CMK (cell line): ENCODE measurements at regions not wholly inside any gene's neighbourhood (a gene's known extent, or its start where the extent isn't known, plus 50 kb on each side); places are given as distances from the start of the nearest gene placed in this dataset.

ENCODE experiments used
- DNase-seq: peaks from one replicate; pipeline ENCODE4 v3.0.0-alpha.2; 2010; ENCODE audit warnings: low read depth

DNA sequence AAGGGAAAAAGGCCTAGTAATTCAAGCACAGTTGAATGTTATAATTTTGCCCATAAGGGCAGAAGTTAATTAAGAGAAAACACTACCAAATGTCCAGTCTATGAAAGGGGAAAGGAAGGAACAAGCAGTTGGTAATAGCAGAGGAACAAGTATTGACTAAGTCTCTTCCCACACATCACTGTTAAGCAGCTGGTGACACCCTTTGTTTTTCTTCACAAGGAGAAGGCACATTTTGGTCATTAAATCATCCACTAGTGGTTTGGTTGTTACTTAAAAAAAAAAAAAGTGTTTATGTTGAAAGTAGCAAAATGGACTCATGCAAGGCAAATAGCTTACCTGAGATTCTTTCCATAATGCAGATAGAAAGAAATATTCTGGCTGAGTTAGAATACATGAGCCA lies 321.4 kb upstream of the NECTIN3 start:
- no peak for DNase-seq

DNA sequence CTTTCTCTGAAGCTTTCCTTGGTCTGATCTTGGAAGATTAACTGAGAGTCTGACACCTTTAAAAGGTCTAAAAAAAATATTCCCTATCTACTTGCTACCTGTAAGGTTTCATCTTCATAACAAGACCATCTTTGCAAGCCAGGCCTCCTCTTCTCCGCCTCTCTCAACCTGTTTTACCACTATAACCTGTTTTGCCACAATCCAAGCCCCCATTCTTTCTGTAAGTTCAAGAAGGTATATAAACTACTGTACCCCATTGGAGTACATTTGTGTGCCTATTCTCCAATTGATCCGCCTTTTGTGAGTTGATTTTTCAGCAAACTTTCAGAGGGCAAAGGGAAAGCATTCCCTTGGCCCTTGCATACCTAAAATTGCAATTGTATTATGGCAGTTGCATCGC lies 319.3 kb upstream of the NECTIN3 start:
- DNase-seq, result no peak

DNA sequence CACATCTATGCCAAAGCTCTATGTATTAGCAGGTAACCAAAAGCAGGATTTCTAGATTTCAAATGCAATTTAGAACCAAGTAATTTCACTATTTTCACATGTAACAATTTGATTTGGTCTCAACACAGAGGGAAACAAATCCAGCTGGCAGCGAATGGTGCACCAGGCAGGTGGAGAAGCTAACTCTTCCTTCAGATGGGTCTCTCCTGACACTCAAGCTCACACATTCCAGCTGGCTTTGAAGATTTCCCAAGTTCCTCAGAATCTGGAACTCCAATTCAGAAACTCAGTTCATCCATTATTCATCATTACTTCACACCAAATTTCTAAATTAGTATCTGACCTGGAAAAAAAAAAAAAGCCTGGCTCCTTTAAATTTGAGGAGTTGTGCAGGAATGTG lies 318.1 kb upstream of the NECTIN3 start:
- DNase-seq, result no peak

DNA sequence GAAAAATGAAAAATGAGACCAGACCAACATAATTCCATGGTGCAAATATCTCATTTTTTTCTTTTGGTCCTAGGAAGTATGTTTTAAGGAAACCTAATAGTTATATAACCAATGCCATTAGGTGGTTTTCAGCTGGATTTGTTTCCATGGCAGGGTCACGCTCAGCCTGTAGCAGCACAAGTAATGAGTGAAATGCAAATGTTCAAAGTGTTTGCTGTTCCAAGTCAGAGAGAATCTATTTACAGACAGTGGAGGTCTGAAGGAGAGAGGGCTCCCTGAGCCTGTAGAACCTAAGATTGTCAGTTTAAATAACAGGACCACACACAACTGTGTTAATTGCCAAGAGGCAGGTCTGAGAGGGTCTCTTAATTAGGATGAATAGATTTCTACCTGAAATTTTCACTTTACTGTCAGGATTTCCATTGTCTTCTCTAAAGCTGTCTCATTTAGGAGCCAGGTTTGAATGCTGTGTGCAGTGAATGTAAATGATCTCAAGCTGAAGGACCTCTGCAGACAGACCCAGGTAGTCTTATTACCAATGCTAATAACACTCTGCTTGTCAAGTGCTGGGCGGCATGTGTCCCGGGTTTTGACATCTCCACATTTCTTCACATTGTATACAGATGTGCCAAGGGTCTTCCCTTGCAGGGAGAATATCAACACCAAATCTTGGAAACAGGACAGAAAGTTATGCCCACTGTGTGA lies 317.3 kb upstream of the NECTIN3 start:
- DNase-seq, result no peak

DNA sequence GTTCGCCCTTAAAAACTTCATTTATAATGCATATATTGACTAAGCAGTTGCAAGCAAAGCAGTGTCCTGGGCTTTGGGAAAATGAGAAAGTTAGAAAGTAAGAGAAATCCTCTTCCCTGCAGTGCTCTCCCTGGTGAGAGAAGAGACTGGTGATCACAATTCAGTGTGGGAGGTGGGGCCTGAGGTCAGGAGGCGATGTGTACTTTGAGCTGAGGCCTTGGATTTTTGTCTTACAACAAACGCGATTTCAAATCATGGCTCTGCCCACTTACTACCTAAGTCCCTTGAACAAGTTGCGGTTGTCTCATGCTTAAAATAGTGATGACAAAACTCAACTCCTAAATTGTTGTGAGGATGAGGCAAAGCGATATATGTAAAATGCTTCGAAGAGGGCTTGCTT lies 316.3 kb upstream of the NECTIN3 start:
- no peak for DNase-seq

DNA sequence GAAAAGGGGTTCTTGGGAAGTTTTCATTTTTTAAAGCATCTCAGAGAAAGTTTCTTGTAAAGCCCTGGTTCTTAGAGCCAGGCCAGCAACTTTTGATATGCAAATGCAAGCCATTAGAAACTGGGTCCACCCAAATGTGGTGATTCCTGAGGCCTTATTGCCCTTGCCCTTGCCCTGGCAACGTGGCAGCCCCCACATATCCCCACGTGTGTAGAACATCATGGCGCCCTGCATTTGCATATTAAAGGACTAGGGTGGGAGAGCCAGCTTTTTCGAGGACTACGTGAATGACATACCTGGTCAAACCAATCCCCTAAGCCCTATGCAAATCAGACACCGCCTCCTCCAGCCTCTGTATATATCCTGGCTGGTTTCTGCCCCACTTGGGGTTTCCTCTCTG lies 314.9 kb upstream of the NECTIN3 start:
- DNase-seq, result no peak

DNA sequence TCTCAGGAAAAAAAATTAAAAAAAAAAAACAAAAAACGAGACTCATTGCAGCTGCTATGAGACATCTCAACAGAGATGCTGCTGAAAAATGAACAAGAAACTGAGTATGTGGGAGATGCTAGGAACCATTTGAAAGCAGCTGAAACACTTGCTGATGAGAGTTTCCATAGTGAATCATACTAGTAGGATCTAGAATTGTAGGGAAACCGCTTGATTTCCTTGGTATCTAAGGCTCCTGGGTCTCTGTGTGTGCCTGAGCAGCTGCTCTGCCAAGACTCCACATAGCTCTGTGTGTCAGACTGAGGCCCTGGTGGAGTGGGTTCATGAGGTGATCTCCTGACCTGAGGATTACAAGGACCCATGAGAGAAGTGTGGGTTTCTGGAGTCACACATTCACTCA lies 313.4 kb upstream of the NECTIN3 start:
- no peak for DNase-seq

DNA sequence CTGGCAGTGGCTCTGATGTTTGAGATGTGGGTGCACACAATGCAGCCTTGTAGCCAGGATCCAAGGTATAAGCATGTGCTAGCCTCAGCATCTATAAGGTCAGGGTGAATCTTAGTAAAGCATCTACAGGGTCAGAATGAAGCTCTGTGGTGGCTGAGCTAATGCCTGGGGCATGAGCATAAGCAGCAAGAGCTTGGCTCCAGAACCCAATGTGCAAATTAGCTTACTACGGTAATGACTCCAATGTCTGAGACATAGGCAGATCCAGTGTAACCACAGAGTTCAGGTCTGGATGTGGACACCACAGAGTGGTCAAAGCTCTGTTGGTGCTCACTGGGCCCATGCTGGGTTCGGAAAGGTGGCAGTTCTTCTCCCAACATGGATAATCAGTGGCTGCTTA lies 304.5 kb upstream of the NECTIN3 start:
- DNase-seq, result no peak

DNA sequence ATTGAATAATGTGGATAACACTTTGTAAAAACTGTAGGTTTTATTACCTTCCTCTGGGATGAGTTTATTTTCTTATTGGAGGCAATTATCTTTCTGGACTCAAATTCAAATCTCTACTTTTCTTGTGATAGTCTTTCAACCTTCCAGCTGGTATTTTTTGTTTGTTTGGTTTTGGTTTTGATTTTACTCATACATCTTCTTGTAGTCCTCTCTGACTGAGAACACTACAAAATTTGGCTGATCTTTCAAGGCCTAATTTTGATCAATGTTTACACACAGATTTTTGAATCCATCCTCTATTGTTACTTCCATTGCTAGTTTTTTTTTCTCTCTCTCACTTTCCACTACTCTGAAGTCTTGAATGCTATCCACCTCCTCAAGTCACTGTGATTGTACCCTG lies 303.8 kb upstream of the NECTIN3 start:
- no peak for DNase-seq

DNA sequence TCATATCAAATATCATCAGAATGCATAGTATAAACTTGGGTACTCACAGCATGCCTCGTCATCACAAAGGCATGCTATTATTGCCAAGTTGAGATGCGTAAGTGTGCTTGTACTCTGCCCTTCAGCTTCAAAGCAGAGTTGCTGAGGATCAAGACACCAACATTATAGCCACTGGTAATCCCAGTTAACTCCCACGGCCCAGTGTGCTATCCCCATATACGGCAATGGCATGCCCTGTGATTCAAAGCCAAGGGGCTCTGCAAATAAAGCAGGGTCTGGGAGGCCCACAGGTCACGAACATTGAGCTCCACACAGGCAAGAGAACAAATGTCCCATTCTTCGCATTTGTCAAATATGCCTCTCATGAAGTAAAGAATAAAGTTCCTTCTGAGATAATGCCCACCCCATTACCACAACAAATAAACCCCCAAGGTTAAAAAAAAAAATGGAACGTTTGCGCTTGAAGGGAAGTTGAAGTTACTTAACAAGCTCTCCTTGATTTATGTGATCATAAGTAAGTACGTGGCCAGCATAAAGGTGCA lies 298.1 kb upstream of the NECTIN3 start:
- no peak for DNase-seq

DNA sequence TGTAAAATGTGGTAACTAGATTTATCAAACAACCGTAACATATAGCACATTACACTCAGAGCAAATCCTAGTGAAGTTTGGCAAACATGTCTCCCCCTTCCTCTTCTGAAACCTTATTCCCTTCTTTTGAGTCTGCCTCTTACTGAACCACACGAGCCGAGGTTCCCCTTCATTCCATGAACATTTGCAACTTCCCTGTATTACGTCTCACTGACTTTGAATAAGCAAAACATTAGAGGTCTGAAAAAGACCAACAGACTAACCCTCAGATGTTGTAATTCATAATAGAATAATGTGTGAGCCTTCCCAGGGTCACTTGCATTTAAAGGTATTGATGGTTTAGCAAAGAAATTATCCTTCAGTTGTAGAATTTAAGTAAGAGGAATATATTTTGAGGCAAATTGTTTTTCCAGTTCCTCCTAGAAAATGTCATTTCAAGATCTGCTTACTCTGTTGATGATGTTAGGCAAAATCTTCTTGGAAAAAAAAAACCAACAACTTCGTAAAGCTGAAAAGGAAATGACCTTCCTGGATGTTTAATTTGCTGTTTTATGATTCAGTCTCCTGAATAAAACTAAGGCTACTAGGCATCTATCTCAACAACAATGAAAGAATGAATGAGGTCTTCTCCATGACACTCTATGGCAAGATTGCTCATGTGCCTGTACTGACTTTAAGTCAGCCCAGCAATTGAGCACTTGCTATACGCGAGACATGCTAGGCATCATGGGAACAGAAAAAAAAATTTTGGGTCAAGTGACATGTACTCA lies 296.9 kb upstream of the NECTIN3 start:
- DNase-seq, result no peak

DNA sequence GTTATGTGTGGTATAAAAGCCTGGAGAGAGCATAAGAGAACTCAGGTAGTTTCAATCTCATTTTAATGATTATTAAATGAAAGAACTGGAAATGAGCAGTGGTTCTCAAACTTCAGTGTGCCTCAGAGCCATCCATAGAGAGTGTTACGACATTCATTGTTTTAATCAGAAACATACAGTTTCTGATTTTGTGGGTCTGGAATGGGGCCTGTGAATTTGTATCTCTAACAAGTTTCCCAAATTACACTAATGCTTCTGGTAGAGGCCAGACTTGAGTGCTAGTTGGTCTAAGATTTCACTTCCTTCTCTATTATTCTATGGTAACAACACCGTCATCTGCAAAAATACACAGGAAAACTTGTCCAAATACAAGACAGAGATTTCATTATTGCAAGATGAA lies 292.0 kb upstream of the NECTIN3 start:
- no peak for DNase-seq

DNA sequence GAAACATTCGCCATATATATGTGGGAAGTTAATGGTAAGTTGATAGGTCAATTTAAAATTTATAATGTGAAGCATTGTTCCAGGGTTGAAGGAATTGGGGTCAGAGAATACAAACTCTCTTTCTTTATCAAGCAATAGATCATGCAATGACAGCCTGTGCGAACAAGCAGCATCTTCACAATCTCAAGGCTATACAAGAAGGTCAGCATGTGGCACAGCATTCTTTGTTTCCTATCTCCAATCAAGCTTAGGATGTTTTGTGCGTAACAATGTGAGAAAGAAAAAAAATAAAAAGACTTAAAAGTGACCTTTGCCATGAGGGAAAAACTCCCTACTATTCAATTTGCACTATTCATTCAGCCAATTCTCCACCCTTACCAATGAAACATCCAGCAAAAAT lies 288.1 kb upstream of the NECTIN3 start:
- DNase-seq, result no peak

DNA sequence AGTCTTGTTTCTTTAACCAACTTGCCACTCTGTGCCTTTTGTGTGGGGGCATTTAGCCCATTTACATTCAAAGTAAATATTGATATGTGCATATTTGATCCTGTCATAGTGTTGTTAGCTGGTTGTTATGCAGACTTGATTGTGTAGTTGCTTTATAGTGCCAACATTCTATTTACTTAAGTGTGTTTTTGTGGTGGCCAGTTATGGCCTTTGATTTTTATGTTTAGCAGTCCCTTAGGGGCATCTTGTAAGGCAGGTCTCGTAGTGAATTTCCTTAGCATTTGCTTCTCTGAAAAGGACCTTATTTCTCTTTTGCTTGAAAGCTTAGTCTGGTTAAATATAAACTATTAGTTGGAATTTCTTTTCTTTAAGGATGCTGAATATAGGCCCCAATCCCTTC lies 282.8 kb upstream of the NECTIN3 start:
- no peak for DNase-seq

DNA sequence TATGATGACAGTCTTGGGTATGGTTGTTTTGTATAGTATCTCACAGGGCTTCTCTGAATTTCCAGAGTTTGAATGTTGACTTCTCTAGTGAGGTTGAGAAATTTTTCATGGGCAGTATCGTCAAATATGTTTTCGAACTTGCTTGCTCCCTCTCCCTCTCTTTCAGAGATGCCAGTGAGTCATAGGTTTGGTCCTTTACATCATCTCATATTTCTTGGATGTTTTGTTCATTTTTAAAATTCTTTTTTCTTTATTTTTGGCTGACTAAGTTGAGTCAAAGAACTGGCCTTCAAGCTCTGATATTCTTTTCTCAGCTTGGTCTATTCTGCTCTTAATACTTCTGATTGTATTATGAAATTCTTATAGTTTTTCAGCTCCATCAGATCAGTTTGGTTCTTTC lies 282.3 kb upstream of the NECTIN3 start:
- DNase-seq, result no peak

DNA sequence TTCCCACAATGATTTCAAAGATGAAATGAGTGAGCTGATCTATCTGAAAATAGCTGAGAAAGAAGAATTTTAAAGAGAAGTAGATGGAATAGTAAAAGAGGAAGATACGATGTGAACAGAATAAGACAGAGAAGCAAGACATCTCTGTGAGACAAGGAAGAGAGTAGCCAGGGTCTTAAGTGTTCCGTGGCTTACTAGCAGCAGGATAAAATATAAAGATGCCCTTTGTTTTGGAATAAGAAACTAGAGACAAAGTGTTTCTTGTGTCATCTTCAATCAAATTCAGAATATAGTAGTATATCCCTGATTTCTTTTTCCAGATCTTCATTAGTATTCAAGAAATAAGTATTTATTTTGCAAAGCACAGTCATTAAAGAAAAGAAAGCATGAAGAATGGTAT lies 281.0 kb upstream of the NECTIN3 start:
- no peak for DNase-seq

DNA sequence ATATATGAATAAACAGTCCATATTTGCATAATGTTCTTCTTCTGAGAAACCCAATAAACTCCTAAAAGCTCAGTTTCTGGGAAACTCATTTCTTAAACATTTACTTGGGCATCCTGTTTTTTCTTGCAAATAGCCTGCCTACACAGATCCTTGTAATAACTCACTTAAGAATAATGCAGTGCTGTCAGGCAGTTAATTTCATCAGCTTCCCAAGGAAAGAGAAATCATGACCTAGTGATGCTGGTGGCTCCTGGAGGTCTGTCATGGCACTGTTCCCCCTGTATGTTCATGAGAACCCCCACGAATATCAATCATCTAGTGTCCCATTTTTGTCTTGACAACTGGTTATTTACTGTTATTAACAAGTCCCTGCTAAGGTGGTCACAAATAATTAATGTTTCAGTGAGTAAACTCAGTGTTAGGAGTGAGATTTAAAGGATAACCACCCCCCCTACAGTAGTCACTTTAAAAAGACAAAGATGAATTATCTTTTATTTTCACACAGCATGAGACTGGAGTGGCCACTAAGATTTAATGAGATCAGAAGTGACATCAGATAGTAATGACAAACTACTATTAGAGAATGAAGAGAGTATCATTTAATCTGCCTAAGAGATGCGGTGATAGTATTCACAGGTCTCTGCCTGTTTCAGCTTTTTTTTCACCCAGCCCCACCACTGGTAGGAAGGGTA lies 279.5 kb upstream of the NECTIN3 start:
- no peak for DNase-seq

DNA sequence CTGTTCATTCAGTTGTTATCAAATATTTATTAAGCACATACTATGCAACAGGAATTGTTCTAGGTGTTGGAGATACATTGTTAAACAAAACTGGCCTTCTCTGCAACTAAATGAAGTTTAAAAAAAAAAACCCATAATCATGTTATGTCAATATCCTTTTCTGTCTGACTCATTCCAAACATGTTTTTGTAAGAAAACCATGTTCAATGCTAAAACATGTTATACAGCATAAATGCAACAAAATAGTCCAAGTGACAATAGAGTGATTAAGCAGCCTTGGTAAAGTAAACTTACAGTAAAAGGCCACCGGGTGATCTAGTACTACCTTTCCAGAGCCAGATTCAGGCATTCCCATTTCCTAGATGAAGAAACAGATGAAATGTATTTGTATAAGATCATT lies 278.0 kb upstream of the NECTIN3 start:
- no peak for DNase-seq

DNA sequence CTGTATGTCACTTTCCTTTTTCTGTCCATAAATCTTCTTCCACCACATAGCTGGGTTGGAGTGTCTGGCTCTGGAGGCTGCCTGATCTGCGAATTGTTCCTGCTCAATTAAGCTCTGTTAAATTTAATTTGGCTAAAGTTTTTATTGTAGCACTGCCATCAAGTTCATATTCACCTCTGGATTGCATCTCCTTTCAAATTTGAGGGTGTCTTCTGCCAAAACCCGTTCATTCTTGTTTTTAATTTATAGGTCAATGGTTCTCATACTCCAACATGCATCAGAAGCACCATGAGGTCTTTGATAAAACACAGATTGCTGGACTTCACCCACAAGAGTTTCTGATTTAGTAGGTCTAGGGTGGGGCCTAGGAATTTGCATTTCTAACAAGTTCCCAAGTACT lies 276.5 kb upstream of the NECTIN3 start:
- DNase-seq, result no peak

DNA sequence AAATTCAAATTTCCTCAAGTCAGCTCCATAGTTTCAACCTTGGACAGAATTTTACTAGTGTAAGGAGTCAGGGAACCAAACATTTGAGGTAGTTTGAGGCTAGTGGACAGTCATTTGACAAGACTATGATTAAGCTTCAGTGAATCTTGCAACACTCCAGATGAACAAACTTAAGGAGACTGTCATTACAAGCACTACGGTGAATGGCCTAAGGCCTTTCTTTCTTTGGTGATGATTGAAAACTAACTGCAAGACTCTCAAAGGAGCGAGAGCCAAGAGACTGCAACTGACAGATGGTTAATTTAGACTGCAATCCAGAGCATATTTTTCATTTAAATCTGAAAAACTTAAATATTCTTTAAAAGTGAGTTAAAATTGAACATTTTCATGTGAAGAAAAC lies 272.3 kb upstream of the NECTIN3 start:
- DNase-seq, result no peak

DNA sequence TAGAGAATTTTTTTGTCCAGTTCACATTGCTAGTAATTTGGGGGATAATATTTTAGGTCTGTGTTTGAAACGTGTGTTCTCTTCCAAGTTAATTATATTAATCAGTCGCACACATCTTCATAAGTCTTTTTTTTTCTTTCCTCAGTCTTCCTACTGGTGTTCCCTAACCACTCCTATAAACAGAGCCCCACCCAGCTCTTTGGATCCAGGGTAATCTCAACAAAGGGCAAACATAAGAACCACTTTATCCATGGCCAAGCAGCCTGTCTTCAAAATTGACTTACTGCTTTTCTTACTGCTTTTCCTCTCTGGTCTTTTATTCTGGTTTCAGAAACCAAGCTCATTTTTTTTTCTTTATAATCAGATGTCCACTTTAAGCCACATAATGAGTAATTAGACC lies 266.8 kb upstream of the NECTIN3 start:
- no peak for DNase-seq

DNA sequence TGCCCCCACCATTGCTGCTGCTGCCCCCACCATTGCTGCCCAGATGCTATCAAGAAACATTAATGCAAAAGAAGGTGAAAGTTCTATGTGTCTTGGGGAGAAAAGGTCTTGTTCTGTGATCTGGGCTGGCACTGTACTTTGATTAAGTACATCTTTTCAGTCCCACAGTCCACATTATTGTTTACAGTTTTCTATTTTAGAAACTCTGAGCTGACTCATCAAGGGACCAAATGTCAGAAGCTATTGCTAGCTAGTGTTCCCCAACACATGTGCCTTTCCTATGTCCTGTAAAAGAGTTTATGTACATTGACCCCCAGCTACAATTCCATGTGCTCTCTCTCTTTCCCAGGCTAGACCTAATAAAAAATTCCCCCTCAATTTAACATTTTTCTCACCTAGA lies 264.7 kb upstream of the NECTIN3 start:
- no peak for DNase-seq

DNA sequence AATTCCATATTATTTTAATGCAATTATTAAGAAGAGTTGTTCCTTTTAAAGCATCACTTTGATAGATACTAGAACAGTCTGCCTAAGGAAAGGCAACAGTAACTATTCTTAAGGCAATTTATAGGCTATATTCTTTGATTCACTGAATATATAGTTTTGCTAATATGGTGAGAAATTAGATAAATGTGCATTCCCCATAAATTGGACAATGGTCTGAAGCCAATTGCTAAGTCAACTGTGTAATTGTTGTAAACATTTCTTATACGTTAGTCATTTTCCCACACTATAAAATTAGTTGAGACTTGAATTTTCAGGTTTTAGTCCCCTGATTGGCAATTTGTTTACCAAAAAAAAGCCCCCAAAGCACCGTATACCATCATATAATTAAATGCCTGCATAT lies 263.0 kb upstream of the NECTIN3 start:
- no peak for DNase-seq
